ENCODE measurements at regions not wholly inside any gene's neighbourhood (a gene's known extent, or its start where the extent isn't known, plus 50 kb on each side); places are given as distances from the start of the nearest gene placed in this dataset.
A peak's percentile ranks its signal among the peaks of the same experiment; 100 is the strongest.

GRCh38 chr14:65997347-65997746, 488.8 kb upstream of the CCDC196 start:
- H3K27ac ChIP-seq: no peak overlapping the region
- no peak for TF ChIP-seq CTCF (conservative IDR thresholded peaks at IDR 0.05)

- no peak overlapping the region for H3K27ac ChIP-seq
- no peak for TF ChIP-seq CTCF (conservative IDR thresholded peaks at IDR 0.05)
Measured at GRCh38 chr14:65999865-66000264, 486.3 kb upstream of the CCDC196 start.

GRCh38 chr14:66000766-66001165, 485.4 kb upstream of the CCDC196 start:
- TF ChIP-seq CTCF (conservative IDR thresholded peaks at IDR 0.05): no peak
- H3K27ac ChIP-seq: no peak overlapping the region

GRCh38 chr14:66001356-66001755, 484.8 kb upstream of the CCDC196 start:
- no peak overlapping the region for H3K27ac ChIP-seq
- no peak for TF ChIP-seq CTCF (conservative IDR thresholded peaks at IDR 0.05)

- H3K27ac ChIP-seq: no peak overlapping the region
- TF ChIP-seq CTCF (conservative IDR thresholded peaks at IDR 0.05): no peak
Measured at GRCh38 chr14:66003082-66003730, 483.0 kb upstream of the CCDC196 start.

GRCh38 chr14:66005900-66006434, 480.2 kb upstream of the CCDC196 start:
- H3K27ac ChIP-seq: peak overlapping the region; percentile 55
- TF ChIP-seq CTCF (conservative IDR thresholded peaks at IDR 0.05): no peak

- no peak for TF ChIP-seq CTCF (conservative IDR thresholded peaks at IDR 0.05)
- H3K27ac ChIP-seq: no peak overlapping the region
Measured at GRCh38 chr14:66008631-66009030, 477.5 kb upstream of the CCDC196 start.
